ENCODE measurements at regions not wholly inside any gene's neighbourhood (a gene's known extent, or its start where the extent isn't known, plus 50 kb on each side); places are given as distances from the start of the nearest gene placed in this dataset.

- Histone ChIP-seq H3K9ac (no peak overlapping the region), H2AFZ (ENCODE audit: low read depth) (no peak overlapping the region), H4K20me1 (ENCODE audit: insufficient read depth) (no peaks in the 10 kb centered on the region), H3K27ac (no peak overlapping the region), H3K27me3 (ENCODE audit: insufficient read depth, low read depth) (no peaks in the 10 kb centered on the region), H3K4me3 (IDR thresholded peaks at IDR 0.05; ENCODE audit: insufficient read depth, low read depth, low read length) (no peak overlapping the region), H3K4me2 (no peak overlapping the region), H3K4me1 (ENCODE audit: low read depth, poor library complexity, severe bottlenecking) (no peaks in the 10 kb centered on the region), H3K79me2 (ENCODE audit: insufficient read depth, low read depth) (no peaks in the 10 kb centered on the region), H3K36me3 (ENCODE audit: insufficient read depth) (no peaks in the 10 kb centered on the region)
- TF ChIP-seq CTCF (conservative IDR thresholded peaks at IDR 0.05; ENCODE audit: low read depth, low read length) = no peak
Measured at GRCh38 chr17:65472666-65473309, 88.7 kb downstream of the AXIN2 start.

GRCh38 chr17:65470783-65471182 is 90.7 kb downstream of the AXIN2 start:
- Histone ChIP-seq H3K36me3 (ENCODE audit: insufficient read depth) (no peaks in the 10 kb centered on the region), H4K20me1 (ENCODE audit: insufficient read depth) (no peaks in the 10 kb centered on the region), H3K4me1 (ENCODE audit: low read depth, poor library complexity, severe bottlenecking) (no peaks in the 10 kb centered on the region), H3K27ac (no peak overlapping the region), H3K79me2 (ENCODE audit: insufficient read depth, low read depth) (no peaks in the 10 kb centered on the region), H3K4me2 (no peak overlapping the region), H2AFZ (ENCODE audit: low read depth) (no peak overlapping the region), H3K9ac (no peak overlapping the region), H3K27me3 (ENCODE audit: insufficient read depth, low read depth) (no peaks in the 10 kb centered on the region), H3K4me3 (IDR thresholded peaks at IDR 0.05; ENCODE audit: insufficient read depth, low read depth, low read length) (no peak overlapping the region)
- no peak for TF ChIP-seq CTCF (conservative IDR thresholded peaks at IDR 0.05; ENCODE audit: low read depth, low read length)

GRCh38 chr17:65468321-65468720 is 93.1 kb downstream of the AXIN2 start:
- H3K4me3 ChIP-seq (IDR thresholded peaks at IDR 0.05; ENCODE audit: insufficient read depth, low read depth, low read length) = no peak overlapping the region
- no peaks in the 10 kb centered on the region for H3K36me3 ChIP-seq (ENCODE audit: insufficient read depth)
- H3K4me2 ChIP-seq = no peak overlapping the region
- H3K9ac ChIP-seq = no peak overlapping the region
- H2AFZ ChIP-seq (ENCODE audit: low read depth) = no peak overlapping the region
- no peaks in the 10 kb centered on the region for H4K20me1 ChIP-seq (ENCODE audit: insufficient read depth)
- TF ChIP-seq CTCF (conservative IDR thresholded peaks at IDR 0.05; ENCODE audit: low read depth, low read length) = no peak
- no peaks in the 10 kb centered on the region for H3K4me1 ChIP-seq (ENCODE audit: low read depth, poor library complexity, severe bottlenecking)
- H3K27me3 ChIP-seq (ENCODE audit: insufficient read depth, low read depth) = no peaks in the 10 kb centered on the region
- no peaks in the 10 kb centered on the region for H3K79me2 ChIP-seq (ENCODE audit: insufficient read depth, low read depth)
- no peak overlapping the region for H3K27ac ChIP-seq

GRCh38 chr17:65467156-65467555 is 94.3 kb downstream of the AXIN2 start:
- Histone ChIP-seq H2AFZ (ENCODE audit: low read depth) (no peak overlapping the region), H3K9ac (no peak overlapping the region), H3K79me2 (ENCODE audit: insufficient read depth, low read depth) (no peaks in the 10 kb centered on the region), H3K4me3 (IDR thresholded peaks at IDR 0.05; ENCODE audit: insufficient read depth, low read depth, low read length) (no peak overlapping the region), H4K20me1 (ENCODE audit: insufficient read depth) (no peaks in the 10 kb centered on the region), H3K4me2 (no peak overlapping the region), H3K27me3 (ENCODE audit: insufficient read depth, low read depth) (no peaks in the 10 kb centered on the region), H3K36me3 (ENCODE audit: insufficient read depth) (no peaks in the 10 kb centered on the region), H3K27ac (no peak overlapping the region), H3K4me1 (ENCODE audit: low read depth, poor library complexity, severe bottlenecking) (no peaks in the 10 kb centered on the region)
- no peak for TF ChIP-seq CTCF (conservative IDR thresholded peaks at IDR 0.05; ENCODE audit: low read depth, low read length)

Measured in KMS-11 (cell line).